ENCODE measurements at regions not wholly inside any gene's neighbourhood (a gene's known extent, or its start where the extent isn't known, plus 50 kb on each side); places are given as distances from the start of the nearest gene placed in this dataset.
"Not testable (repeated sequence)": the region's sequence is repeated elsewhere in the genome, so short reads cannot be mapped to it uniquely, and the experiment has no call there.

- WGBS, 2 donors = 71% methylated on average over 3 of the region's 3 CpGs
- H3K27ac ChIP-seq = no peak overlapping the region
- TF ChIP-seq CTCF (IDR thresholded peaks at IDR 0.05) (no peak), POLR2A (IDR thresholded peaks at IDR 0.05) (no peak)
- H3K27me3 ChIP-seq = no peaks in the 10 kb centered on the region
- H3K36me3 ChIP-seq = no peaks in the 10 kb centered on the region
- no peak overlapping the region for H3K4me3 ChIP-seq (replicated peaks in 1 of 3)
- peaks cover 3 to 4% of the 10 kb centered on the region in 2 donors for H3K4me1 ChIP-seq
- no peaks in the 10 kb centered on the region for H3K9me3 ChIP-seq
- no peak for DNase-seq
- intact Hi-C loops (cut with DNase I) = no loop called here
Observed at GRCh38 chr9:78097541-78097940, 65.9 kb upstream of the GNAQ start.

GRCh38 chr9:78091731-78092130 lies 60.1 kb upstream of the GNAQ start:
- no peaks in the 10 kb centered on the region for H3K27me3 ChIP-seq
- WGBS, 2 donors = 85 to 87% methylated on average over 9 of the region's 9 CpGs
- no peak for DNase-seq
- intact Hi-C loops (cut with DNase I) = no loop called here
- H3K9me3 ChIP-seq = no peaks in the 10 kb centered on the region
- H3K4me1 ChIP-seq = no peaks in the 10 kb centered on the region
- no peaks in the 10 kb centered on the region for H3K36me3 ChIP-seq
- TF ChIP-seq CTCF (IDR thresholded peaks at IDR 0.05) (no peak), POLR2A (IDR thresholded peaks at IDR 0.05) (no peak)
- no peak overlapping the region for H3K4me3 ChIP-seq (replicated peaks in 1 of 3)
- no peak overlapping the region for H3K27ac ChIP-seq

GRCh38 chr9:78089111-78089510 lies 57.5 kb upstream of the GNAQ start:
- Histone ChIP-seq H3K27me3 (no peaks in the 10 kb centered on the region), H3K9me3 (no peaks in the 10 kb centered on the region), H3K36me3 (no peaks in the 10 kb centered on the region), H3K27ac (no peak overlapping the region), H3K4me3 (replicated peaks in 1 of 3) (no peak overlapping the region), H3K4me1 (no peaks in the 10 kb centered on the region)
- DNase-seq = no peak
- TF ChIP-seq POLR2A (IDR thresholded peaks at IDR 0.05) = no peak
- TF ChIP-seq CTCF (IDR thresholded peaks at IDR 0.05) = no peak
- 83 to 96% methylated on average over 3 of the region's 3 CpGs for WGBS, 2 donors
- intact Hi-C loops (cut with DNase I) = no loop called here

- H3K9me3 ChIP-seq; intact Hi-C loops (cut with DNase I); H3K27me3 ChIP-seq; H3K4me1 ChIP-seq; H3K27ac ChIP-seq; DNase-seq; H3K36me3 ChIP-seq; H3K4me3 ChIP-seq (replicated peaks in 1 of 3): not testable (repeated sequence)
- 94 to 100% methylated on average over 1 of the region's 1 CpG for WGBS, 2 donors
Observed at GRCh38 chr9:78088190-78088589, 56.6 kb upstream of the GNAQ start.

Data from thyroid gland (tissue), 4 donors.